Esophagus squamous epithelium (tissue), 4 donors: ENCODE measurements at regions not wholly inside any gene's neighbourhood (a gene's known extent, or its start where the extent isn't known, plus 50 kb on each side); places are given as distances from the start of the nearest gene placed in this dataset.

Experiments
- CTCF ChIP-seq, 6 experiments: fragments of 450-650 bp in 4 of 6; fragments of 200-600 bp in 2 of 6; sonication (generic) in 2 of 6; IDR thresholded peaks; one replicate each; pipeline ENCODE4 v1.5.1; 2016 to 2019; ENCODE audit warnings: antibody characterized with exemption in 6 of 6, mild to moderate bottlenecking in 4 of 6, moderate library complexity in 4 of 6
- POLR2A ChIP-seq, 4 donors: fragments of 450-650 bp; IDR thresholded peaks; one replicate each; pipeline ENCODE4 v1.6.1; 2017; ENCODE audit warnings: antibody characterized with exemption in 4 of 4, mild to moderate bottlenecking in 4 of 4, moderate library complexity in 3 of 4

- no peak for TF ChIP-seq CTCF (IDR thresholded peaks at IDR 0.05)
- no peak for TF ChIP-seq POLR2A (IDR thresholded peaks at IDR 0.05)
Observed at GRCh38 chr11:70578831-70579230, 180.5 kb downstream of the CTTN start.
